HG03354 (cell line): ENCODE measurements at regions not wholly inside any gene's neighbourhood (a gene's known extent, or its start where the extent isn't known, plus 50 kb on each side); places are given as distances from the start of the nearest gene placed in this dataset.
"Not testable (repeated sequence)": the region's sequence is repeated elsewhere in the genome, so short reads cannot be mapped to it uniquely, and the experiment has no call there.

Source experiments
- ATAC-seq: cut with Tn5 transposase; IDR thresholded peaks from one replicate; pipeline ENCODE4 v1.9.1; 2021; ENCODE audit warnings: mild to moderate bottlenecking; ENCODE audit not compliant: unreplicated experiment, poor library complexity, severe bottlenecking

- ATAC-seq: no peak
Observed at GRCh38 chr2:183438541-183438940, 314.3 kb downstream of the NUP35 start.

GRCh38 chr2:183455056-183455455 is 330.8 kb downstream of the NUP35 start:
- no peak for ATAC-seq

GRCh38 chr2:183456177-183456576 is 331.9 kb downstream of the NUP35 start:
- no peak for ATAC-seq

GRCh38 chr2:183458460-183458859 is 334.2 kb downstream of the NUP35 start:
- ATAC-seq: no peak

GRCh38 chr2:183459466-183459865 is 335.2 kb downstream of the NUP35 start:
- no peak for ATAC-seq

GRCh38 chr2:183463821-183464220 is 339.6 kb downstream of the NUP35 start:
- ATAC-seq: no peak

GRCh38 chr2:183465048-183465447 is 340.8 kb downstream of the NUP35 start:
- no peak for ATAC-seq

GRCh38 chr2:183474912-183475695 is 350.9 kb downstream of the NUP35 start:
- ATAC-seq: no peak

GRCh38 chr2:183476490-183476889 is 352.2 kb downstream of the NUP35 start:
- no peak for ATAC-seq

GRCh38 chr2:183477296-183477695 is 353.1 kb downstream of the NUP35 start:
- ATAC-seq: no peak

- not testable (repeated sequence) for ATAC-seq
Observed at GRCh38 chr2:183478941-183479595, 354.8 kb downstream of the NUP35 start.

- no peak for ATAC-seq
Observed at GRCh38 chr2:183487326-183487725, 363.1 kb downstream of the NUP35 start.

GRCh38 chr2:183488421-183488820 is 364.2 kb downstream of the NUP35 start:
- ATAC-seq: no peak

GRCh38 chr2:183490489-183490888 is 366.2 kb downstream of the NUP35 start:
- ATAC-seq: no peak

GRCh38 chr2:183490914-183491313 is 366.7 kb downstream of the NUP35 start:
- ATAC-seq: no peak

- no peak for ATAC-seq
Observed at GRCh38 chr2:183493040-183493439, 368.8 kb downstream of the NUP35 start.

- no peak for ATAC-seq
Observed at GRCh38 chr2:183495079-183495478, 370.8 kb downstream of the NUP35 start.

- ATAC-seq: peak; percentile 96
Observed at GRCh38 chr2:183495589-183496267, 371.5 kb downstream of the NUP35 start.

GRCh38 chr2:183497861-183498260 is 373.6 kb downstream of the NUP35 start:
- ATAC-seq: no peak

- peak; percentile 97 for ATAC-seq
Observed at GRCh38 chr2:183505911-183506310, 381.7 kb downstream of the NUP35 start.

- ATAC-seq: no peak
Observed at GRCh38 chr2:183511154-183511553, 386.9 kb downstream of the NUP35 start.
